ENCODE measurements at regions not wholly inside any gene's neighbourhood (a gene's known extent, or its start where the extent isn't known, plus 50 kb on each side); places are given as distances from the start of the nearest gene placed in this dataset.

DNA sequence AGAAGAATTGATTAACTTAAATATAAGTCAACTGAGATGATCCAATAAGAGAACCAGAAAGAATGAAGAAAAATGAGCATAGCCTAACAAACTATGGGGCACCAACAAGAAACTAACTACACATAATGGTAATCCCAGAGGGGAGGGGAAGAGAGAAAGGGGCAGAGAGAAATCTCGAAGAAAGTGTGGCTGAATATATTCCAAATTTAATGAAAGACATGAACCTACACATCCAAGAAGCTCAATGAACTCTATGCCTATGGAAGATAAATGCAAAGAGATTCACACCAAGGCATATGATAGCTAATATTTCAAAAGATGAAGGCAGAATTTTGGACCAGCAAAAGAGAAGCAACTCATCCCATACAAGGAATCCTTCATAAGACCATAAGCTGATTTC, 649.2 kb downstream of the ZEB2 start:
- no peak for TF ChIP-seq CTCF (IDR thresholded peaks at IDR 0.05; ENCODE audit: low read depth, low read length, missing control alignments)
- no peak overlapping the region for H3K4me3 ChIP-seq (ENCODE audit: low read depth, low read length)
- no peak for DNase-seq (ENCODE audit: low read depth)

DNA sequence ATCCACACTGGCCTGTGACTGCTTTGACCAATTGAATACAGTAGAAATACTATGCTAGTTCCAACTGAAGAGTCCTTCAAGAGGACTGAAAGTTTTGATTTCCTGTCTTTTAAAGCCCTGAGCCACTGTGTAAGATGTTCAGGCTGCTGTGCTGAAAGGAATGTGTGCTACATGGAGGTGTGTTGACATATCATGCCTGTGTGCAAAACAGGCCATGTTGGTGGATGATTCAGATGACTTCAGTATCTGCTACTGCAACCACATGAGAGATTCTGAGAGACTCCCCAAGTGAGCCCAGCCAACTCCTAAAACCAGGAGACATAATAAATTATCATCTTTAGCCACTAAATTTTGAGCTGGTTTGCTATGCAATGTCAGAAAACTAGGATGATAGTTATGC, 662.9 kb downstream of the ZEB2 start:
- no peak for TF ChIP-seq CTCF (IDR thresholded peaks at IDR 0.05; ENCODE audit: low read depth, low read length, missing control alignments)
- no peak overlapping the region for H3K4me3 ChIP-seq (ENCODE audit: low read depth, low read length)
- no peak for DNase-seq (ENCODE audit: low read depth)

- DNase-seq (ENCODE audit: low read depth), result no peak
- TF ChIP-seq CTCF (IDR thresholded peaks at IDR 0.05; ENCODE audit: low read depth, low read length, missing control alignments), result no peak
Observed at GRCh38 chr2:143852759-143853158, 667.2 kb downstream of the ZEB2 start.

GRCh38 chr2:143850084-143850483, 669.8 kb downstream of the ZEB2 start:
- TF ChIP-seq CTCF (IDR thresholded peaks at IDR 0.05; ENCODE audit: low read depth, low read length, missing control alignments), result no peak
- no peak for DNase-seq (ENCODE audit: low read depth)
- H3K4me3 ChIP-seq (ENCODE audit: low read depth, low read length), result no peak overlapping the region

More at GRCh38 chr2:143852759-143853158, 667.2 kb downstream of the ZEB2 start:
- H3K4me3 ChIP-seq (ENCODE audit: low read depth, low read length), result no peak overlapping the region

GRCh38 chr2:143847257-143847656, 672.7 kb downstream of the ZEB2 start:
- TF ChIP-seq CTCF (IDR thresholded peaks at IDR 0.05; ENCODE audit: low read depth, low read length, missing control alignments), result no peak

DNA sequence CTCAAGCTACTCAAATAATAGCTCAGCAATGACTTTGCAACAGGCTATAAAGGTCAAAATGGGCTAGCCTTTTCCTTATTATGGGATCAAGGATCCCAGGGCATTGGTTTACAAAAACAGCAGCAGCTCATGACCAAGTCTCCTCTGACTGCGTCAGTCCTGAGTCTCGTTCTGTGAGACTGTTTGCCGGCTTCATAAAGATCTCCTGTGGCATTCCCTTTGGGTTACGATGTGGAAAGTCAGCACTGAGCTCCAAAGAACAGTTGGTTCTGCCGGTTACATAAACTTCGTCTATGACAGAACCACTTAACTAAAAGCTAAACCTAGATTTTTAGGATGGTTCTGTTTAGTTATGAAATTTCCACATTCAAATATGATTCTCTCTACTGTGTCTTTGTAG, 674.9 kb downstream of the ZEB2 start:
- no peak overlapping the region for H3K4me3 ChIP-seq (ENCODE audit: low read depth, low read length)
- TF ChIP-seq CTCF (IDR thresholded peaks at IDR 0.05; ENCODE audit: low read depth, low read length, missing control alignments), result no peak

More at GRCh38 chr2:143847257-143847656, 672.7 kb downstream of the ZEB2 start:
- DNase-seq (ENCODE audit: low read depth), result no peak
- no peak overlapping the region for H3K4me3 ChIP-seq (ENCODE audit: low read depth, low read length)

GRCh38 chr2:143843686-143844085, 676.2 kb downstream of the ZEB2 start:
- H3K4me3 ChIP-seq (ENCODE audit: low read depth, low read length), result no peak overlapping the region
- no peak for DNase-seq (ENCODE audit: low read depth)
- no peak for TF ChIP-seq CTCF (IDR thresholded peaks at IDR 0.05; ENCODE audit: low read depth, low read length, missing control alignments)

More for the DNA sequence above, 674.9 kb downstream of the ZEB2 start:
- DNase-seq (ENCODE audit: low read depth), result no peak

Data from GM12864 (cell line).